H7 (cell line): ENCODE measurements at regions not wholly inside any gene's neighbourhood (a gene's known extent, or its start where the extent isn't known, plus 50 kb on each side); places are given as distances from the start of the nearest gene placed in this dataset.

ENCODE experiments used
- DNase-seq: peaks from one replicate; pipeline ENCODE4 v3.0.0; 2012
- H3K27me3 ChIP-seq: 2 replicates; pipeline ENCODE4 v1.6.0; 2011; ENCODE audit warnings: mild to moderate bottlenecking, low read length; ENCODE audit not compliant: control insufficient read depth, insufficient read depth
- H3K36me3 ChIP-seq: replicated peaks from 2 replicates; pipeline ENCODE4 v1.5.1; 2011; ENCODE audit warnings: low read length; ENCODE audit not compliant: control insufficient read depth, insufficient read depth
- H3K4me3 ChIP-seq: 2 replicates; pipeline ENCODE4 v1.5.1; 2011; ENCODE audit warnings: low read depth, mild to moderate bottlenecking, control low read depth, low read length, moderate library complexity; ENCODE audit not compliant: insufficient read depth

DNA sequence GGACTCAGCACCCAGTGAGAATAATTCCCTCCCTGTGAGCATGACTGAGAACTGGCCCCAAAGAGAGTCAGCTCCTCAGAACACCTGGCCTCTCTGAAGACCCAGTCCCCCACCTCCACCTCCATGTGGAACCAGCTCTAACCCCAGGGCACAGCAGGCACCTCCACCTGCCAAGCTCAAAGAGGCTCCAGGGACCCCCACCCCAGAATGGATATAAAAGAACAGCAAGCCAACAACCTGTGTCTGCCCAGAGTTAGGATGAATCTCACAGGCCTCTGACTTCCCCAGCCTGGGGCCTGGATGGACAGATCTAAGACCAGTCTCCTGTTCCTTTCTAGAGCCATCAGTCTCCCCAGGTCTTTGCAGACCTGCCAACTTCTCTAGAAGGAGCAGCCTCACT, 498.5 kb downstream of the EIPR1 start:
- no peak for DNase-seq
- no peaks in the 10 kb centered on the region for H3K27me3 ChIP-seq
- H3K4me3 ChIP-seq = no peak overlapping the region
- no peaks in the 10 kb centered on the region for H3K36me3 ChIP-seq

DNA sequence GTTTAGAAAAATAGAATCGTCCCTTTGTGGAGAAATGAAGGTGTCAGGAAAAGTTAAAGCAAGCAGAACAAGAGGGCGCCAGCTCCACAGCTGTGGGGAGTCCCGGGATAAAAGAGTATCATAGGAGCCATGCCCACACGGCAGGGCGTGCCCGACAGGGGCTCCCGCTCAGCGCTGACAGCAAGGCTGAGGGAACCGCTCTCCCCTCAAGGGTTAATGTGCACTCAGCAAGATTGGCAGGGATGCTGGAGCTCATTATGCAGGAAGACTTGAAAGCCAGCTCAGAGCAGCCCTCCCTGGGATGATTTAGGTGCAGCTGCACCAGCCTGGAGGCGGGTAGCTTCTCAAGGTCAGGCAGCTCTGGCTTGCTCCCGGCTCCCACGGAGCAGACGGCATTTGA, 500.2 kb downstream of the EIPR1 start:
- H3K27me3 ChIP-seq = no peaks in the 10 kb centered on the region
- no peak overlapping the region for H3K4me3 ChIP-seq
- no peak for DNase-seq
- H3K36me3 ChIP-seq = no peaks in the 10 kb centered on the region

DNA sequence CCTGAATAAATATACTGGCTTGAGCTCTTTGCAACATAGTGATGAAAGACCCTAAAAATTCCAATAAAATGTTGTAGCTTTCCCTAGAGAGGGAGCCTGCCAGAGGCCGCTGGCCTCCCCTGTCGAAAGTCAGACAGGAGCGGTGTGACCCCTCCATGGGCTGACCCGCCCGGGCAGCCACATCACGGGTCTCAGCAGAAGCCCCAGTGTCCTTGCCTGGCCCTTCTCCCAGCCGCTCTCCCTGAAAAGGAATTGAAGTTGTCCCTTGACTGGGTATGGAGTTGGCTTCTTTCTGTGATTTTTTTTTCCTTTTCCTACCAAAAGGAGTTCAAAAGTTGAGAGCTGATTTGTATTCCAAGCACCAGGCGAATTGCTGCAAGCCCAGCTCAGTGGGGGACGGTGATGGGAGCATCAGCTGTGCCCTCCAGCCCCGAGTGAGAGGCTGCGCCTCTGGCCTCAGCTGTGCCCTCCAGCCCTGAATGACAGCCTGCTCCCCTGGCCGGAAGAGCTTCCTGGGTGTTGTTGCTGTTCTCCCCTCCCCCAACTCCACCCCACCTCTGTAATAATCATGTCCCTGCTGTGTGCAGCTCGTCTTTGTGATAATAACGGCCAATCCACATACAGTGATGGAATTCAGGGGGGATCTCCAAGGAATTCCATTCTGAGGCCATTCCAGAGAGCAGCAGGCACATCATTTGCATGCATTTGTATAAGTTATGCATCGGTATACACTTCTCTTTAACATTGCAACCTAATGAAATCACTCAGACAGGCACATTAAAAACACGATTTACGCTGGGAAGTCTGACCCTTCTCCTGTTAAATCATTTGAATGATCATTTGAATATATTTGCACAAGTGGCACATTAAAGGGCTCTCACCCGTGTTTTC, 501.0 kb downstream of the EIPR1 start:
- no peaks in the 10 kb centered on the region for H3K36me3 ChIP-seq
- no peak overlapping the region for H3K4me3 ChIP-seq
- no peaks in the 10 kb centered on the region for H3K27me3 ChIP-seq
- DNase-seq = peak; percentile 59

DNA sequence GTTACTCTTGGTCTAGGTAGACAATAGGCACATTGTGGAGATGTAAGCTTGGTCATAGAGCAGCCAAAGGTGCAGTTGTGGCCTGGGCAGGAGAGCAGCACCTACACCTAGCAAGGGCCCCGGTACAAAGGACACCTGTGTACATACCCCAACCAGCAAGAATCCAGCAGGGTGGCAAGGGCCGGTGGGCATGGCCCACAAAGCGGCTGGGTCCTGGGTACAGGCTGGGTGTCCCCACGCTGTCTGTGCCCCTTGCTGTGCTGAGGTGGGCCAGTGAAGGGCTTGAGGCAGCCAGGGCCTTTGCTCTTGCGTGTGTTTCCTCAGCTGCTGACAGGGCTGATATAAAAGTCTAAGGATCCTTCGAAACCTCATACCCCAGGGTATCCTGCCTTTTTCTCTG, 501.8 kb downstream of the EIPR1 start:
- Histone ChIP-seq H3K36me3 (no peaks in the 10 kb centered on the region), H3K4me3 (no peak overlapping the region), H3K27me3 (no peaks in the 10 kb centered on the region)
- DNase-seq = no peak

DNA sequence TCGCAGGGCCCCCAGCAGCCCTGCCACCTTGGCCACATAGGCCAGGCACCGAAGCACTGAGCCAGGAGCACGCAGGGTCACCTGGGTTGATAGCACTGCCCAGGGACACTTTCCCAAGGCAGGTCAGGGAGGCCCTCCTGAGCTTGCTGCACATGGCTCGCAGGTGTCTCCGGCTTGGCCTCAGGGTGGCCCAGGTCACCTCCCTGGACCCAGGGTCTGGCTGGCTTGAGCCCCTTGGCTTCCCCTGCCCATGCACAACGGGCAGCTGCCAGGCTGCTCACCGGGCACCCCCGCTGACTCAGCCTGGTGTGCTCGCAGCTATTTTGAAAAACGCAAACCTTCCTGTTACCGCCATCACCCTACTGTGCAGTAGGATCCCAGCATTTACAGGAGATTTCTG, 502.3 kb downstream of the EIPR1 start:
- no peaks in the 10 kb centered on the region for H3K36me3 ChIP-seq
- no peaks in the 10 kb centered on the region for H3K27me3 ChIP-seq
- no peak for DNase-seq
- no peak overlapping the region for H3K4me3 ChIP-seq

DNA sequence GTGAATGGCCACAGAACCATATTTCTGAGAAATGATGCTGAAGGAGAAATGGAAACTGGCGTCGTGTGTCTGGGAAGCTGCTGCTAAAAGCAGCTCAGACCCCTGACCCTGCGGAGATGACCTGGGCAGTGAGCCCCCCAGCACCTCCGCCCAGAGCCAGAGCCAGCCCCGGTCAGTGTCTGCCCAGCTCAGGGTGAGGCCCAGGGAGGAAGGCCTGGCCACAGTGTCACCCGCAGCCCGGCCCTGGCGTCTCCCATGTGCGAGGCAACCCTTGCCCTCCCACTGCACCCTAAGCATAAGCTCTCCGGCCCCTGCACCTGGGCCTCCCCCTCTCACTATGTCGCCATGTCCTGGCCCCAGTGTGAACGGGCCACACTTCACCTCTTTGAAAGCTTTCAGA, 502.8 kb downstream of the EIPR1 start:
- Histone ChIP-seq H3K4me3 (no peak overlapping the region), H3K36me3 (no peaks in the 10 kb centered on the region), H3K27me3 (no peaks in the 10 kb centered on the region)
- no peak for DNase-seq

DNA sequence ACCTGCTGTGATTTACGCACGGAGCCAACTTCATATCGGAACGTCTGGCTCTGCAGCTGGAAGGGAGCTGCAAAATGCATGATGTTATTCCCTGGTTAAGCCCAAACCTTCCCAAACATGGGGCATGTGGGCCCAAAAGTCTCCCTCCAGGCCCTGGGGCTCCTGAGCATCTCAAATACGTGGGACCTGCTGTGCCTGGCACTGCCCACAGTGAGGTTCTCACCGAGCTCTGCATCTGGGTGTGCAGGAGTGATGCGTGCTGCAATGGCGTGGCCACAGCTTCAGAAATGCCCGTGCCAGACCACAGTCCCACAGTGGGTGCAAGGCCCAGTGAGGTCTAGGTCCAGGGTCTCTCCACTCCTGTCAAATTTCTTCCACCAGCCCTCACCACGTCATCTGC, 503.3 kb downstream of the EIPR1 start:
- H3K27me3 ChIP-seq = no peaks in the 10 kb centered on the region
- no peak for DNase-seq
- H3K36me3 ChIP-seq = no peaks in the 10 kb centered on the region
- H3K4me3 ChIP-seq = no peak overlapping the region

DNA sequence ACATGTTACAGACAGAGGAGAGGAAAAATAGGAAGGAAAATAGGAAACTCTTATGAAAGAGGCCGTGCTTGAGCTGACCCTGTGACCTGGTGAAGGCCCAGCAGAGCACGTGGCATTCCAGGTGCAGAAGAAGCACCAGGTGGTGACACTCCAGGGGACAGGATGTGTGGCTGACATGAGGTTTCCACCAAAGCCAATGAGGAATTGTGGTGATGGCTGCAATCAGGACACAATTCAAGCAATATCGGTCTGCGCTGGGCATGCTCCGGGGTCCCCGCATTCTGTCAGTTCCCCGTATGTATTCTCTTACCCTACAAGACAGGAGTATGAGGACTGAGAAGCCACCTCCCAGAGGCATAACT, 504.2 kb downstream of the EIPR1 start:
- H3K4me3 ChIP-seq = no peak overlapping the region
- DNase-seq = no peak
- H3K36me3 ChIP-seq = no peaks in the 10 kb centered on the region
- H3K27me3 ChIP-seq = no peaks in the 10 kb centered on the region

DNA sequence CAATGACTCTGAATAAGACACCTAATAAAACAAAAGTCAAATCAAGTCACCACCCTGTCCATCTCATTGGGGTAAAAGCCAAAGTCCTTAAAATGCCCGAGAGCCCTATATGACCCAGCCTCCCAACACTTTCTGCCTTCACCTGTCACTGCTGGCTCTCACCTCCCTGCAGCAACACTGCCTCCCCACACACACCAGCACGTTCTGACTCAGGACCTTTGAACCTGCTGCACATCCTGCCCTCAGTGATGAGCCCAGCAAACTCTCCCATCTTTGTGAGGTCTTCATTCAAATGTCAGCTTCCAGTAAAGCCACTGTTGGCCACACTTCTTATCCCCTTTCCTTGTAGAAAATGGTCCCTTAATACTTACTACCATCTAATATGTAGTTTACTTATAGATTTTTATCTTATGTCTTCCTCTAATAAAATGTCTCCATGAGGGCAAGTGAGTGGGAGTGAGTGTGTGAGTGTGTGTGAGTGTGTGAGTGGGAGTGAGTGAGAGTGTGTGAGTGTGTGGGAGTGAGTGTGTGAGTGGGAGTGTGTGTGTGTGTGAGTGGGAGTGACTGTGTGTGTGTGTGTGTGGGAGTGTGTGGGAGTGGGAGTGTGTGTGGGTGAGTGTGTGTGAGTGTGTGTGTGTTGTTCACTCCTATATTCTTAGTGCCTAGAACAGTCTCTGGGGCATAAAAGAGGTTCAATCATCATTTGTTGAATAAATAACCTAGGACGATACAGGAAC, 504.7 kb downstream of the EIPR1 start:
- H3K27me3 ChIP-seq = no peaks in the 10 kb centered on the region
- H3K36me3 ChIP-seq = no peaks in the 10 kb centered on the region
- no peak overlapping the region for H3K4me3 ChIP-seq
- no peak for DNase-seq

DNA sequence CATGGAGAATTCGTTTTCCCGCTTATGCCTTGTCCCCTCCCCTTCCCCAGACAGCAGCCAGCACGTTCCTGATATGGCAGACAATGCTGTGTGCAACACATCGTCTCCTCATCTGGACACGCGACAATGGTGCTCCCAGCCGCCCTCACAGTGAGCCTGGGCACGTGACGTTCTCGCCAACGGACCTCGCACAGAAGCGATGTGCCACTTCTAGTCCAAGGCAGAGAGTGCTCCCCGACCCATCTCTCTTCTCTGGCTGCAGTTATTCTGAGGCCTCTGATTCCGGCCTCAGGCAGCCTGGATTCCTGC, 505.4 kb downstream of the EIPR1 start:
- Histone ChIP-seq H3K27me3 (no peaks in the 10 kb centered on the region), H3K4me3 (no peak overlapping the region), H3K36me3 (no peaks in the 10 kb centered on the region)
- no peak for DNase-seq

DNA sequence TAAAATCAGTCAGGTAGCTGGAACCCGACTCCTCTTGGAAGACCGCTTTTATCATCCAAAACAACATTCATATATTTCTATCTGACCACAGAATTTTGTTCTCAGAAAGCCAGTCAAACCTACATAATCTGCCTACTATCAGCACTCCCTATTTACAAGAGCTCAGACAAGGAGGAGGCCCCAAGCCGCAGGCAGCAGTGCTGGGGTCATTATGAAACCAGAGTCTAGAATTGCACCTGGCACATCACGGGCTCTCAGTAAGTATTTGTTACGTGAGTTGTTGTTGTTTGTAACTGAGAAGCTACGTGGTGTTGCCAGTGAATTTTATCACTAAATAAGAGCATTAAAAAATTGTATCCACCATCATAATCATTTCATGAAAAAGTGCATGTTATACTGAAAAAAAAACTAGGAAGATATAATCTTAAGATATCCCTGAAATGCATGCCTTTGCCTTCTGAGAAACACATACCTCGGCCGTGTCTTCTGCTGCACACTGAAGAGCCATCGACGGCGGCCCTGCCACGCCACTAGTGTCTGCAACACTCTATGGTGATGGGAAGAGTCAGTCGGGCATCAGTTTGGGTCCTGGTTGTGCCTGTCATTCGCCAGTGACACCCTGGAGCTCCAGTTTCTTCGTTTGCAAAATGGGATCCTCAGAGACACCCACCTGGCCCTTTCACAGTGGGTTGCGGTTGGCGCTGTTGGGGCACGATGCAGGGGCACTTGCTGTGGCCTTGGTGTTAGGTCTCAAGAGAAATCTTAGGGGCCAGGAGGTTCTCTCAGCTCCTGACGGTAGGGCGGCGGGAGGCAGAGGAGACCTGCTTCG, 505.9 kb downstream of the EIPR1 start:
- H3K4me3 ChIP-seq = no peak overlapping the region
- DNase-seq = no peak
- no peaks in the 10 kb centered on the region for H3K27me3 ChIP-seq

DNA sequence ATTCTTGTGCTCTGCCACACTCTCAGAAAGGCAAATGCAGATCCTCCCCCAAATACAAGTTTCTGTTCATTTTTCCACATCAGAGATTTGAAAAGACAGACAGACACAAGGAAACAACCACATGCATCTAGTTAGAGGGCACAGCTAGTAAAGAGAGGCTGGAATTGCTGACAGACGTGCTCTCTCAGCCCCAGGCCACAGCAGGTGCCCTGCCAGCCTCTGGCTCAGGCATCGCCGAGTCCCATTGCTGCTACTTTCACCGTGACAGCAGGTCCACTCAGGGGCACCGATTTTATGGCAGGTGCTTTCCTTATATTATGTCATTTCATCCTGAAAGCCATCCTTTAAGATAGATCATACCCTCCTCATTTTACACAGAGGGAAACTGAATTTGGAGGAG, 507.5 kb downstream of the EIPR1 start:
- no peaks in the 10 kb centered on the region for H3K27me3 ChIP-seq
- no peaks in the 10 kb centered on the region for H3K36me3 ChIP-seq
- DNase-seq = no peak
- H3K4me3 ChIP-seq = no peak overlapping the region

More for the DNA sequence above, 505.9 kb downstream of the EIPR1 start:
- no peaks in the 10 kb centered on the region for H3K36me3 ChIP-seq

DNA sequence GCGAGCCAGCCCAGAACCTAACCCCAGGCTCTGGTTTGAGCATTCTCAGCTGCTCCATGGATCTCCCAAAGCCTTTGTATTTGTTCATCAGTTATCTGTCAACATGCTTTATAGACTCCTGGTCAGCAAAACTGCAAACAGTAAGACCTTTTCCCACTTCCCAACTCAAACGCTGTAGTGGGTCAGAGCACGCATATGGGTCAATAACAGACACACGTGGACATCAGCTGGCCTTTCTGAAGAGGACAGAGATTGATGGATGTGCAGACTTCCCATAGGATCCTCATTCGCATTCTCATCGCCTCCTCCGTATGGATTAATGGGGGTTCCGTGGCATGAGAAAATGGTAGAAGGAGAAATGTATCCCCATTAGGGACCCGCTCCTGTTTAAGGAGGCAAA, 508.1 kb downstream of the EIPR1 start:
- Histone ChIP-seq H3K4me3 (no peak overlapping the region), H3K27me3 (no peaks in the 10 kb centered on the region), H3K36me3 (no peaks in the 10 kb centered on the region)
- DNase-seq = no peak

DNA sequence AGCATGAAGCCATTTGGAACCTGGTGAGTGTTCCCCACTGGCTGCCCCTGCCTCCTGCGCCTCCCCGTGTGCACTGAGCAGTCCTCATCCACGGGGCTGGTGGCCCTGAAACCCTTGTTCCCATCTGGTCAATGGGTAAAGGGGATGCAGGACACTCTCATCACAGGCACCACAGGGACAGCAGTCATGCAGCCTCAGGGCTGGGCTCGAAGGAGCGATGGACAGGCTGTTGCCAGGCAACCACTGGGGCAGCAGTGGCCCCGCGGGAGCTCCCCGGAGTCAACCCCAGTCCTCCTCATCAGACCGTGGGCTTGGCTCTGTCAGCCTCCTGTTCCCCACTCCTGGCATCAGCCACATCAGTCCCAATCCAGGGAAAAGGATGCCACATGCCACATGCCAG, 509.5 kb downstream of the EIPR1 start:
- Histone ChIP-seq H3K36me3 (no peaks in the 10 kb centered on the region), H3K27me3 (no peaks in the 10 kb centered on the region), H3K4me3 (no peak overlapping the region)
- DNase-seq = peak; percentile 57
